ENCODE measurements at regions not wholly inside any gene's neighbourhood (a gene's known extent, or its start where the extent isn't known, plus 50 kb on each side); places are given as distances from the start of the nearest gene placed in this dataset.

GRCh38 chr9:118928722-118929121 lies 440.5 kb downstream of the BRINP1 start:
- TF ChIP-seq, protein P1, sequence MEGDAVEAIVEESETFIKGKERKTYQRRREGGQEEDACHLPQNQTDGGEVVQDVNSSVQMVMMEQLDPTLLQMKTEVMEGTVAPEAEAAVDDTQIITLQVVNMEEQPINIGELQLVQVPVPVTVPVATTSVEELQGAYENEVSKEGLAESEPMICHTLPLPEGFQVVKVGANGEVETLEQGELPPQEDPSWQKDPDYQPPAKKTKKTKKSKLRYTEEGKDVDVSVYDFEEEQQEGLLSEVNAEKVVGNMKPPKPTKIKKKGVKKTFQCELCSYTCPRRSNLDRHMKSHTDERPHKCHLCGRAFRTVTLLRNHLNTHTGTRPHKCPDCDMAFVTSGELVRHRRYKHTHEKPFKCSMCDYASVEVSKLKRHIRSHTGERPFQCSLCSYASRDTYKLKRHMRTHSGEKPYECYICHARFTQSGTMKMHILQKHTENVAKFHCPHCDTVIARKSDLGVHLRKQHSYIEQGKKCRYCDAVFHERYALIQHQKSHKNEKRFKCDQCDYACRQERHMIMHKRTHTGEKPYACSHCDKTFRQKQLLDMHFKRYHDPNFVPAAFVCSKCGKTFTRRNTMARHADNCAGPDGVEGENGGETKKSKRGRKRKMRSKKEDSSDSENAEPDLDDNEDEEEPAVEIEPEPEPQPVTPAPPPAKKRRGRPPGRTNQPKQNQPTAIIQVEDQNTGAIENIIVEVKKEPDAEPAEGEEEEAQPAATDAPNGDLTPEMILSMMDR (IDR thresholded peaks at IDR 0.05), result no peak
- TF ChIP-seq EP300 (IDR thresholded peaks at IDR 0.05), result no peak
